SKM-1 (cell line): ENCODE measurements at regions not wholly inside any gene's neighbourhood (a gene's known extent, or its start where the extent isn't known, plus 50 kb on each side); places are given as distances from the start of the nearest gene placed in this dataset.

Source experiments
- DNase-seq: peaks from one replicate; lab custom pipeline; 2025; ENCODE audit not compliant: unreplicated experiment; lab: John Stamatoyannopoulos, UW

DNA sequence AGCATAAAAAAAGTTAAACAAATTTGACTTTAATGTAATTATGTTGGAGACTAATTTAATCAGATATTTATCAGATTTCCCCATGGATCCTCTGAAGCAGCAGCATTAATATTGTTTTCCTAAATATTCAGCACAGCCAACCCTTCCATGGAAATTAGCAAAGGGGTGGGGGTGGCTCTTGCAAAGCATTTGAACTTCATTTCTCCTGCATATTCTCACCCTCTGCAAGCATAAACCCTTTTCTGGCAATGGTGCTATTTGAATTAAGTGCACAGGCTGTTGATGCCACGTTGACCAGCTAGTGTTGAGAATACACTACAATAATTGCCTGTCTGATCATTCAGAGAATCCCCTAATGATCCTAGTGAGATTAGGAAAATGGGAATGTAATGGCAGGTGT, 488.1 kb upstream of the KLF12 start:
- no peak for DNase-seq

DNA sequence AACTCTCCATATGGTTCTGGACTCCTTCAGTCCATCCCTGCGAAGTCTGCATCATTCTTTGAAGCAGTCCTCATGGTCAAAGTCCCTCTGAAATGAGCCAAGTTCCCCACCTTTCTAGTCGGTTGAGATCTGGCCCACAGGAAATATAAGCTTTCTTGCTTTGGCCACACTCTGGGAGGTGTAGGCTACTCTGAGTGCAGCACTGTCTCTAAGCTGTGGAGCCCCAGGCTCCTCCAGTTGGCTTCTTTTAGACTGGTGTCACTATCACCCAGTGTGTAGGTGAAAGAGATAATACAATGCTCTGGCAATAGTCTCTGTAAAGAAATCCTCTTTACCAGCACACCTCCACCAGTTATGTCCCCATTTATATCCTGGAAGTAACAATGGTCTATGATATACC, 486.5 kb upstream of the KLF12 start:
- no peak for DNase-seq

DNA sequence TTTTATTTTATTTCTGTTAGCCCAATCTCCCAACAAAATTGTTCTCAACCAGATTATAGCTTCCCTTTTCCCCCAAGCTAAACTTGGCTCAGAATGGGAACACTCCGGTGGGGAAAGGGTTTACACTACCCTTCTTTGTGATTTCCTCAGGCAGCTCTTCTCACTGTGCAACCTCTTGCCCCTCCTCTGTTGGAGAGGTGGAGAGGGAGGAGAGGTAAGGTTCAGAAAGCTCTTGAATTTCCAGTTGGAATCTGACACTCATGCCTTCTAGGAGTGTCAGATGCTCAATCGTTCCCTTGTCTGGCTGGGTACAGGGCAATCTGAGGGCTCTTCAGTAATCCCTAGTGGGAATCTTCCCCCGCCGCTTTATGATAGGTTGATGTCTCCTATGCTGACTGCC, 486.1 kb upstream of the KLF12 start:
- DNase-seq, result no peak

DNA sequence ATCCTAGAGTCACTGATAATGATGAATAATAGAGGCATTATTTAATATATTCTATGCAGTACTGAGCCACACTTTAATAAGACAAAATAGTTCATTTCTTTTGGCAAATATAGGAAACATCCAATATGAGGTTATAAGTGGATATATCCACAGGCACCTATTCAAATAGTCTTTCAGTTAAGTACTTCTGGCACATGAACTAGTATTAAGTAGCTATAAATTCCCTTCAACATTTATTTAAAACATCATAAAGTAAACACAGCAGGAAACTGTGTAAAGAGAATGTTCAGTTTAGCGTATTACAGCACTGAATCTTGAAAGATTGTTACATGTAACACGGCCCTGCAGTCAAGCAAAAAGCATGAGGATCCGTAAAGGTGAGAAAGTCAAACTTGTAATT, 463.3 kb upstream of the KLF12 start:
- DNase-seq, result no peak

DNA sequence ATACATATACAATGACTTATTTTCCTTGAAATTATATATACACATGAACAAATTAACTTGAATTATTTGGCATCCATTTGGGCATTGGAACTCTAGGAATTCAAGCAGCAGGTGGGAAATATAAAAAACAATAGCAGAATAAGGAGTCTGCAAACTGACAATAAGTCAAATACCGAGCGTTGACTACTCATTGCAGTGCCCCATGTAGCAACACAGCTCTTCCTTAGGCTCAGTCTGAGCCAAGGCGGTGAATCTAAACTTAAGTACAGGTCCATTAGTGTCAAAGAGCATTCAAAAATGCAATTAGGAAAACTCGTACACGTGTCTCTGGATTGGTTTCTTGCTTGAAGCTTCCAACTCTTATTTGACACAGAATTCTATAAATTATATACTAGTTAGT, 462.5 kb upstream of the KLF12 start:
- no peak for DNase-seq

DNA sequence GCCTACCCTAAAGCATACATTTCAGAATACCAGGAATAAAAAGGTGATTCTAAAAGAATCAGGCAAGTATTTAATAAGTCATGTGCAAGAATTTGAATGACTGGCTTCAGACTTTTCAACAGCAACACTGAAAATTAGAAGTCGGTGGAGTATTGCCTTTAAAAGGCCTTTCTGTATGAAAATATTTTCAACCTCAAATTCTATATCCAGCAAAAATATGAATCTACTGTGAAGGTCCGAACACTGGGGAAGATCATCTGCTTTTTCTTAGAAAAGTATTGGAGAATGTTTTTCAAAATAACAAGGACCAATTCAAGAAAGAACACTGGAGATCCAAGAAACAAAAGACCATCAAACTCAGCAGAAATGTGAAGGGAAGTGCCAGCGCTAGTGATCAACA, 459.5 kb upstream of the KLF12 start:
- DNase-seq, result no peak

DNA sequence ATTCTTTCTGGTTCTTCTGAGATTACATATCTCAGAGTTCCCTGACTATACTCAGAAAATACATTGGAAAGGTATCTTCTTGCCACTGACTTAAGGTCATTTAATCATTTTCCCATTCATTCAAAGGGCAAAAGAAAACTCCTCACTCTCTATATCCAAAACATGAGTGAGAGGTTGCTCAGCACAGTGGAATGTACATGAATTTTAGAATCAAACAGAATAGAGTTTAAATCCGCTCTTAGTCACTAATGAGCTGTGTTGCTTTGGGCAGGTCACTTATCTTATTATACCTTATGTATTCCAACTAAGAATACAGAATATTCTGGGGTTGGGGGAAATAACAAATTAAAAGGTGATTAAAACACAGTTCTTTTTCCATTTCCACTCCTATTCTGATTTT, 452.6 kb upstream of the KLF12 start:
- no peak for DNase-seq

DNA sequence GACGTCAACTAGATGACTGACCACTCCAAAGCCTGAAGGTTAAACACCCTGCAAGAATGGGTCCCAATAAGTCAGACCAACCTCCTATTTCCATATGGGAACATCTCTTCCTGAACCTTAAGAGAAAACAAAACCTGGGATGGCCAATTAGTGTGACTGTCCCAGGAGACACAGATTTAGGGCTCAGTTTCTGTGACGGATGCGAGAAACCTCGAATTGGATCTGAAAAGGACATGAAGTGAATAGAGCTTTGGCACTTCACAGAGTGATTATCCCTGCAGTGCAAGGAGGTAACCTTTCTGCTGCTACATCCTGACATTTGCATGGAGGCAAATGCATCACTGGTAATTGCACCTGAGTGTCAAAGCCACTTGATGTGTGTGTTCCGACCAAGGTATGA, 442.2 kb upstream of the KLF12 start:
- DNase-seq, result no peak

DNA sequence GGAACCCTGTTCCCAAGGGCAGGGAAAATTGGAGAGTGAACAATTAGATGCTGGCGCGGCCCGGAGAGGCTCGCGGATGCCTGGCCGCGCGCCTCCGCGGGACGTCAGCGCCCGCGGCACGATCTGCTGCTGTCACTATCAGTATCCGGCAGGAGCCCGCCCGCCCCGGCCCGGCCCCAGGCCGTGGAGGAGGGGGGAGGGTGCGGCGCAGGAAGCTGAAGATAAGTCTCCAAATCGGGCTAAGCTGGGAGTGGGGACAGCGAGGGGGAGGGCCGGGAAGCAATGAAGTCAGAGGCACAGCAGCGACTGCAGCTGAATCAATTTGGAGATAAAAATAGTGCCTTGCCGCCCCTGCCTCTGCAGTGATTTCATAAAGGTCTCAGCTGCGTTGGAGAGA, 441.5 kb upstream of the KLF12 start:
- no peak for DNase-seq

DNA sequence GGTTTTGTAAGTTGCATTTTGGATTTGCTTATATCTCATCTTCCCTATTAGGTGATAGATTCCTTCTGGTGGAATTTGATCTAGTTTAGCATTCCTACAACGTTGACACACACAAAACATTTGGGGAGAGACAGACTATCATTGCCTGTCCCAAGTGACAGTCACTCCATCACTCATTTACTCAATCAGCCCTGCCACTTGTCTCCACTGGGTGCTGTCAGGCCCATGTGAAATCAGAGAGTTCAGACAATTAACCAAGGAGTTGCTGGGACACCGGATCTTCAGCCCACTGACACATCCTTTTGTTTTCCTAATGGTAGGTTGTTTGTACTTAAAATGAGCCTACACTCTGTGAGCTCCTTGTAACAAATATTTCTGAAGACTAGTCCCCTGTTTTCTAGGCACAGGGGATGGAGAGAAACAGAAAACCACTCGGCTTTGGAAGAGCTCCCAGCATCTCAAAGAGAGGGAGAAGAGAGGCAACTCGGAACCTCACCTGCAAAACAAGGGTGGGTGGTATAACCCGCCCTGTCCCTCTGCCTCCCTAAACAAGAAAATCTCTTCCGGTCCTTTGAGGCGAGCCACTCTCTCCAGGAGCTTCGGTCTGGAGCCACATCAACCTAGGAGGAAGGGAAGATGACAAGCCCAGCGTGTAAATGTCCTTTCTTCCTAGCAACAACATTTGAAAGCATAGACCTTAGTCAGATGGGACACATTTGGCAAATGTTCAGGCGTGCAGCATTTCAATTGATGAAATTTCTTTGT, 440.9 kb upstream of the KLF12 start:
- DNase-seq, result no peak

DNA sequence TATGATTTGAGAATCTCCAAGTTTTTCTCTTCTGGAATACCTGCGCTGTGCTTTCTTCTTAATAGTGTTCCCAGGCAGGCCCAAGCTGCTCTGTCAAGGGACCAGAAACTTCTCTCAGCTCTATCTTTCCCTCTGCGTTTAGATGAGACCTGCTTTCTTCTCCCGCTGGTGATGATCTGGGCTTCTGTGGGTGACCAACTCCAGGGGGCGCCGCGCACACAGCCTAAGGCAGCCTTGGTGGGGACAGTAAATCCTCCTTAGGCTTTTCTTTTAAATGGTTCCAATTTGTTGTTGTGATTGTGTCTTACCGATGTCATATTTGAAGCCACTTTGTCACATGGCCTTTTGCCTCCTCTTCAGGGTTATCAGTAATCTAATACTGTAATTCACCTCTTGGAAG, 439.4 kb upstream of the KLF12 start:
- no peak for DNase-seq

DNA sequence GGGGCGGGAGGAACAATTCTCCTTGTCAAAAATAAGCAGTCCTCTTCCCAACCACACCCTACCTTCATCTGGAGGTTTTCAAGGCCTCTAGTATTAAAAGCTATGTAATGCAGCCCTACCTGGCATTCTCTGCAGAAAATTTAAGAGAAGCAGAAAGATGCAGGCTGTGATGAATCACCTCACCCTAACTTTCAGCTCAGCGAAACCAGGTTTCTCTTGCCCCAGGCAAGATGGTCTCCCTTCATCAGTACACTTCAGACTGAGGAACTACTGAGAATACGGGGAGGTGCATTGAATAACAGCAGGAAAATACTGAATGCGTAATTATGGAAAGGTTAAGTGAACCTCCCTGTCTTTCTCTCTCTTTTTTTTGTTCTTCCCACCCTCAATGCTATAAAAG, 437.6 kb upstream of the KLF12 start:
- DNase-seq, result no peak

DNA sequence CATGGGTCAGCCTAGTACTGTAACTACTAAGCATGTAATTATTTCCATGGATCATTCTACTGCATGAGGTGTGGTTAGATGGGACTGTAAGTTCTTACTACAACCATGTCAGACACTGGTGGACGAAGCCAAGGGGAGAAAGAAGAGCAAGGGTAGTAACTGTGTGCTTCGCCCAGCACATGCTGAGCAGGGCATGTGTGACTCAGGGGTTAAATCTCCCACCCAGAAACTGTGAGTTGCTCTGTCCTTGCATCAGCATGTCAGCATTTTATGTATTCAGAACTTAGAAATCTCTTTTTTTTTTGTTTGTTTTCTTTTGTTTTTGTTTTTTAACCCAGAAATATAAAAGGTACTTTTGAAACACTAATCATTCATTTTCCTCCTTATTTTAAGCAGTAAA, 436.6 kb upstream of the KLF12 start:
- no peak for DNase-seq

DNA sequence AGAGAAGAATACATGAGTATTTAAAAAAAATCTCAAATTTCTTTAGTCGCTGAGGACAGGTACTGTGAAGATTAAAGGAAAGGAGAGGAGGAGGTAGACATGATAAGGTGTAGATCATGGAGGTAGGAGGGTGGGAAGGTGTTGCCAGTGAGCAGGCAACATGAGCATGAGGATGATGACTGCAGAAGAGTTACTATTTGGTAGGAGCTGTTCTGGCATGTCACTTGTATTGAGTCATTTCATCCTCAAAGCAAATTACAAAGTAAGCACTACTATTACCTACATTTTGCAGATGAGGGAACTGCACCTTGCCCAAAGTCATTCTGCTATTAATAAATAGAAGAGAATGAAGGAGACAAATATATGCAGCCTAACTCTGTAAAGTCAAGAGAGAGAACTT, 435.8 kb upstream of the KLF12 start:
- no peak for DNase-seq

DNA sequence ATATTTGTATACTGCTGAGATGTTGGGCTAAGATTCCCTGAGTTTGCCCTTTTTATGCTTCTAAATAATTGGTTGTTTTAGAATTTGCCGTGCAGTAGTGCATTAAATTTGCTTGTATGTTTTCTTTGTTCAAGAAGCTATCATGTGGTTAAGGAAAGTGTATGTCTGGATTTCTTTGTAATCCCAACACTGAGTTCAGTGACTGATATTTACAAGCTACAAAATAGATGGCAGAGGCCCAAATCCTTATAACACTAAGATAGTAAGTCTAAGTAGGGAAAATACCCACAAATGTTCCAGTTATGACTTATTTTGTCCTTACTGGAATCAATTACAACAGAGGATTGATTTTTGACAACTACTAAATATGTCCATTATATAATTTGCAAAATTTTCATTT, 435.0 kb upstream of the KLF12 start:
- no peak for DNase-seq

DNA sequence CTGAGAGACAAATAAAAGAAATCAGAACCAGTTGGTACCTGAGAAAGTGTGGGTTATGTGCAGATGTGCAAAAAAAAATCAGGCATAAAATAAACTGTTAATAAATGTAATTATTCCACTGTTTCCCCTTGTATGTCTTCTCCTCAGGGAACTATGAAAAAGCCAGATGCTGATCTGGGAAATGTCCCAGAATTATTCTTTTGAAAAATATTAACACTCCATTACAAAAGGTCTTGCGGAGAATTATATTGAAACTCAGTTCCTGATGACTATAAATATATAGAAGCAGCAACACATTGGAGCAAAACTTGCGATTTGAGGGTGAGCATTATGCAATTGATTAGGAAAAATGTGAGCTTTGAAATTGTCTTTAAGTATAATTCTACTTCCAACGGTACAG, 433.3 kb upstream of the KLF12 start:
- DNase-seq, result no peak

DNA sequence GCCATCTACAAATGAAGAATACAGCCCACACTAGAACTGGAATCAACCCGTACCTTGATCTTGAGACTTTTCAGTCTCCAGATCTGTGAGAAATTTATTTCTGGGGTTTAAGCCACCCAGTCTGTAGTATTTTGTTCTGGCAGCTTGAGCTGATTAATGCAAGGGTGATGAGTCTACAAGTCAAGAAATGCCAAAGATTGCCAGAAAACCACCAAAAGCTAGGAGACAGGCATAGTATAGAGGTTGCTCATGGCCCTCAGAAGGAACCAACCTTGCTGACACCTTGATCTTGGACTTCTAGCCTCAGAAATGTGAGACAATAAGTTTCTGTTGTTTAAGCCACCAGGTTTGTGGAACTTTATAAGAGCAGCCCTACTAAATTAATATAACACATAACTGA, 428.2 kb upstream of the KLF12 start:
- DNase-seq, result no peak

DNA sequence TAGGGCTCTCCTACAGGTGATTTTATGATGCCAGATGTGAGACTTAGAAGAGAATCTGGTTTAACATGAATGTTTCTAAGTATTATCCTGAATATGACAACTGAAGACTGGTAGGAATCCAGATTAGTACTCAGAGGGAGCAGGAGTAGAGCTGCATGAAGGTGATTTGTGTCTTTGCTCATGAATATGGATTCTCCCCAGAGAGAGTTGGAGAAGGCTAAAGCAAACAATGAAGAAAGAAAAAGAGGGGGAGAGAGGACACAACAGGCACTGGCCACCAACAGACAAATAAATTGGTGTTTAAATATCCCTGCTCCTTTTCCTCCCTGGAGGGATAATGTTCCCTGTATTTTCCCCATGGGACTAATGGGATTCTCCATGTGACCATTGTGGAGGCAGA, 427.0 kb upstream of the KLF12 start:
- DNase-seq, result no peak

DNA sequence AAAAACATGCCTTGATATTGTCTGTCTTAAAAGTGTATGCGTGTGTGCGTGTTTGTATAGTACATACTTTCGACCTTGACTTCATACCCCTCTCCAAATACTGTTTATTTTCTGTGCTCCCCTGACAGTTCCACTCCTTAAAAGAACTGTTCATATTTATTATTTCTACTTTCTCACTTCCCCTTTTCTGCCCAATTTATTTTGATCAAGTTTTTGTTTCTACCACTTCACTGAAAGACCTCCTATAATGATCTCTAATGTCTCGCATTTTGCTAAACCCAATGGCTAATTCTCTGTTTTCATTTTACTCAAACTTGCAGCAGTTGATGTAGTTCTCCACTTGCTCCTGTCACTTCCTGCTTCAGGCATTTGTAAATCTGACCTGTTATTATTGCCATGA, 426.1 kb upstream of the KLF12 start:
- no peak for DNase-seq

DNA sequence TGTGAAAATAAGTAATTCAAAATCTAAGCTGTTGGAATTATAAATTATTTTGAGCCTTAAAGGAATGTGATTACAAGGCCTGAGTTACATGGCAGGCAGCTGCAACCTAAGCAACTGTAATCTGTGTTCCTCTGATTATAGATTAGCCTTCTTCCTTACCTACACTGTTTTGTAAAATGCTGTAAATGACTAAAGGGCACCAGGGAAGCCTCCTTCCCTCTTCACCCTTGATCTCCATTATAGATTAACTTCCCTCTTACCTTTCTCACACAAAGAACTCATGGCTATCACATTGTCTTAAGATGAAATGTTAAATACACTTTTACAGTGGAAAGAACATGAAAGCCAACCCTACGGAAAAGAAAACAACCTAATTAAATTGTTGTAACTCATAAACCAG, 423.7 kb upstream of the KLF12 start:
- DNase-seq, result no peak

DNA sequence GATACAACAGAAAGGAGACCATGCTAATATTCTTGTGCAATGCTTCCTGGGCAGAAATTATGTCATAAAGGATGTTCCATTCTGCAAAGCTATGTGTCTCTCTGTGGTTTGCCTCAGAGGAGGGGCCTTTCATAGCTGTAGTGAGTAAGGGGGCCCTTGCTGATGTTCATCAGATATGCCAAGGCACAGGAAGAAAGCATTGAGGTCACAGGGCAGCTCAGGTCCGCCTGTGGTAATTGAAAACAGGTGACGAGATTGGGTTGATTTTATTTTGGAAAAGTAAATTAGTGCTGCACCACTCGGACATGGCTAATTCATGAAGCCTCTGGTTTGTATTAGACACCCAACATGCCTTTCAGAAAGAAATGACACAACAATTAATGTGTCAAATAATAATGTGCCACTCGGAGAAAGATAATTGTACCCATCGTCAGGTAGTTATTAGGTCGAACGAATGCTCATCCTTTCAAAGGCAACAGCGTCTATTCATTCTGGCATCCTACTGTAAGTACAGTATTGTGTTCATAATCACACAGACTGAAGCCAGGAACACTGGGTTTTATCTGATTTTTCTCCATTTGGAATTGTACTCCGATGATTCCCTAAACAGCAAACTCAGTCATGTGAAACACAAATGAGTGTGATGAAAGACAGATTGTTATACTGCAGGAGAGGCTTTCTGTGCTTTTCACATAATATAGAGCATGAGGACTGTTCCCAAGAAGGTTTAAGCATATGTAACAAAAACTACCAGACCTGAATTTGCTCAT, 421.6 kb upstream of the KLF12 start:
- DNase-seq, result no peak

DNA sequence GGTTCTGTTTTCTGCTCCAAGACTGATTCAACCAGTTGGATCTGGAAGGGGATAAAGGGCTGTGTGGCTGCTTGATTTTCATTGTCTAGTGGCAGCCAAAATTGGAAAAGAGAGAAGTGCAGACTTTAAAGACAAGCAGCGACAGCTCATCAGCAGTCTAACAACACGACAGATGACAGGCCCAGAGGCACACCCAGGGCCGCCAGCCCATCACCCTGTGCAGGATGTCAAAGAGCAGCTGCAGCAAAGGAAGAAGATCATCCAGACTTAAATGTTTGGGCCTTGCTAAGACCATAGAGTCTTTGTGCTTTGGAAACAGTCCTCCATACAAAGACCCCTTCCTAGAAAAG, 421.0 kb upstream of the KLF12 start:
- no peak for DNase-seq
